Stomach (tissue), 8 donors: ENCODE measurements at regions not wholly inside any gene's neighbourhood (a gene's known extent, or its start where the extent isn't known, plus 50 kb on each side); places are given as distances from the start of the nearest gene placed in this dataset.

Experiments
- DNase-seq, 2 donors: peaks; one replicate each; pipeline versions ENCODE4 v3.0.0 to v3.0.0-alpha.2; 2013 to 2019
- H3K27ac ChIP-seq, 5 donors: fragments of 200-600 bp in 4 of 5; sonication (generic) in 4 of 5; one replicate each; pipeline ENCODE4 v1.5.1; 2013 to 2019; ENCODE audit warnings: mild to moderate bottlenecking in 1 of 5, moderate library complexity in 1 of 5
- H3K27me3 ChIP-seq, 3 donors: fragments of 200-600 bp; sonication (generic); one replicate each; pipeline ENCODE4 v1.5.1; 2017 to 2019; ENCODE audit warnings: mixed run types in 1 of 3
- H3K36me3 ChIP-seq, 4 donors: fragments of 200-600 bp; sonication (generic); 1 replicate in 3 of 4; 2 replicates in 1 of 4; pipeline ENCODE4 v1.5.1; 2016 to 2019
- H3K4me1 ChIP-seq, 4 donors: fragments of 200-600 bp; sonication (generic); one replicate each; pipeline ENCODE4 v1.5.1; 2016 to 2019
- H3K4me3 ChIP-seq, 4 donors: fragments of 200-600 bp; sonication (generic) in 3 of 4; one replicate each; pipeline ENCODE4 v1.5.1; 2016 to 2019; ENCODE audit warnings: mild to moderate bottlenecking in 1 of 4
- H3K9me3 ChIP-seq, 4 donors: fragments of 200-600 bp; sonication (generic); one replicate each; pipeline ENCODE4 v1.5.1; 2016 to 2019
- CTCF ChIP-seq, 7 experiments: fragments of 450-650 bp in 4 of 7; fragments of 200-600 bp in 3 of 7; sonication (generic) in 3 of 7; IDR thresholded peaks; one replicate each; pipeline ENCODE4 v1.5.1; 2016 to 2019; ENCODE audit warnings: antibody characterized with exemption in 7 of 7, control low read depth in 2 of 7, mild to moderate bottlenecking in 1 of 7
- EP300 ChIP-seq: sonication (generic); formaldehyde crosslinking; IDR thresholded peaks from one replicate; pipeline ENCODE4 v1.6.1; 2017; ENCODE audit warnings: antibody characterized with exemption
- POLR2A ChIP-seq, 4 donors: fragments of 450-650 bp; IDR thresholded peaks; one replicate each; pipeline ENCODE4 v1.6.1; 2016; ENCODE audit warnings: antibody characterized with exemption in 4 of 4, control low read depth in 2 of 4, mild to moderate bottlenecking in 1 of 4, moderate library complexity in 1 of 4
- POLR2AphosphoS5 ChIP-seq, 3 donors: sonication (generic); formaldehyde crosslinking; IDR thresholded peaks; one replicate each; pipeline ENCODE4 v1.6.1; 2016; ENCODE audit warnings: antibody characterized with exemption in 3 of 3
- WGBS, 5 donors: extraction: QIAGEN DNeasy Blood & Tissue Kit in 3 of 5; methylation state at CpG; one replicate each; pipeline versions ENCODE4 v1.1.5 to v1.1.7; 2013 to 2018; 5-methylcytosine and 5-hydroxymethylcytosine counted together
- intact Hi-C: fragments of 100-400 bp; cut with DNase I; formaldehyde crosslinking; loops from one replicate; pipeline ENCODE4 v1.15.1; 2023; ENCODE audit warnings: low total_unique reads
- donor health status: healthy with polysubstance abuse.
- donor health status: Bipolar disorder and iron deficiency.
- donor health status: healthy.

GRCh38 chr12:60173224-60174170 is 577.7 kb downstream of the SLC16A7 start:
- TF ChIP-seq CTCF (IDR thresholded peaks at IDR 0.05) (no peak), EP300 (no peak), POLR2AphosphoS5 (IDR thresholded peaks at IDR 0.05) (no peak), POLR2A (IDR thresholded peaks at IDR 0.05) (no peak)
- intact Hi-C loops = no loop called here
- DNase-seq = no peak
- Histone ChIP-seq H3K9me3 (no peaks in the 10 kb centered on the region), H3K27ac (no peak overlapping the region), H3K4me3 (no peak overlapping the region), H3K36me3 (no peaks in the 10 kb centered on the region), H3K27me3 (no peaks in the 10 kb centered on the region), H3K4me1 (no peaks in the 10 kb centered on the region)
- 85 to 90% (median 87%) methylated on average over 9 of the region's 9 CpGs for WGBS, 5 donors

GRCh38 chr12:60174476-60174875 is 578.6 kb downstream of the SLC16A7 start:
- no peak for DNase-seq
- H3K27me3 ChIP-seq = no peaks in the 10 kb centered on the region
- no peaks in the 10 kb centered on the region for H3K36me3 ChIP-seq
- no peaks in the 10 kb centered on the region for H3K9me3 ChIP-seq
- no peak for TF ChIP-seq POLR2A (IDR thresholded peaks at IDR 0.05)
- TF ChIP-seq CTCF (IDR thresholded peaks at IDR 0.05) = no peak
- no peak for TF ChIP-seq POLR2AphosphoS5 (IDR thresholded peaks at IDR 0.05)
- TF ChIP-seq EP300 = no peak
- no peak overlapping the region for H3K27ac ChIP-seq
- H3K4me1 ChIP-seq = no peaks in the 10 kb centered on the region
- no peak overlapping the region for H3K4me3 ChIP-seq
- intact Hi-C loops = no loop called here

GRCh38 chr12:60174941-60175340 is 579.1 kb downstream of the SLC16A7 start:
- no peaks in the 10 kb centered on the region for H3K36me3 ChIP-seq
- H3K4me1 ChIP-seq = no peaks in the 10 kb centered on the region
- DNase-seq = no peak
- no peak overlapping the region for H3K27ac ChIP-seq
- H3K27me3 ChIP-seq = no peaks in the 10 kb centered on the region
- no peaks in the 10 kb centered on the region for H3K9me3 ChIP-seq
- H3K4me3 ChIP-seq = no peak overlapping the region
- TF ChIP-seq CTCF (IDR thresholded peaks at IDR 0.05) (no peak), EP300 (no peak), POLR2A (IDR thresholded peaks at IDR 0.05) (no peak), POLR2AphosphoS5 (IDR thresholded peaks at IDR 0.05) (no peak)
- WGBS, 5 donors = 0 to 49% (median 0%) methylated on average over 1 of the region's 1 CpG
- intact Hi-C loops = no loop called here

GRCh38 chr12:60176891-60177290 is 581.1 kb downstream of the SLC16A7 start:
- intact Hi-C loops = no loop called here
- H3K4me1 ChIP-seq = no peaks in the 10 kb centered on the region
- H3K4me3 ChIP-seq = no peak overlapping the region
- H3K36me3 ChIP-seq = no peaks in the 10 kb centered on the region
- no peak for DNase-seq
- H3K27me3 ChIP-seq = no peaks in the 10 kb centered on the region
- WGBS, 5 donors = 70 to 81% (median 76%) methylated on average over 6 of the region's 6 CpGs
- TF ChIP-seq POLR2AphosphoS5 (IDR thresholded peaks at IDR 0.05) = no peak
- TF ChIP-seq CTCF (IDR thresholded peaks at IDR 0.05) = no peak
- TF ChIP-seq POLR2A (IDR thresholded peaks at IDR 0.05) = no peak
- no peak overlapping the region for H3K27ac ChIP-seq
- H3K9me3 ChIP-seq = no peaks in the 10 kb centered on the region
